ENCODE measurements at regions not wholly inside any gene's neighbourhood (a gene's known extent, or its start where the extent isn't known, plus 50 kb on each side); places are given as distances from the start of the nearest gene placed in this dataset.

- POLR2A ChIA-PET: no interaction called here
- WGBS (ENCODE audit: insufficient coverage, insufficient replicate concordance, low lambda C conversion rate, missing lambda C conversion rate): 59% methylated on average over 5 of the region's 5 CpGs
- ATAC-seq: no peak
- Histone ChIP-seq H3K79me2 (ENCODE audit: control insufficient read depth, insufficient read depth, low read length) (no peaks in the 10 kb centered on the region), H3K9me3 (replicated peaks; ENCODE audit: control insufficient read depth, insufficient read depth, low read length) (no peaks in the 10 kb centered on the region), H3K4me2 (ENCODE audit: control insufficient read depth, insufficient read depth) (no peak overlapping the region), H3K4me1 (ENCODE audit: control insufficient read depth, insufficient read depth, low read length) (no peaks in the 10 kb centered on the region), H3K4me3 (no peak overlapping the region), H3K27me3 (replicated peaks in 1 of 2; ENCODE audit: control insufficient read depth in 2 of 2, insufficient read depth in 2 of 2, low read length in 1 of 2) (no peaks in the 10 kb centered on the region), H3K9ac (ENCODE audit: control insufficient read depth, insufficient read depth, low read length) (no peak overlapping the region), H3K27ac (ENCODE audit: control insufficient read depth, insufficient read depth) (no peak overlapping the region), H2AFZ (ENCODE audit: control insufficient read depth, low read depth, low read length) (no peak overlapping the region), H4K20me1 (ENCODE audit: control insufficient read depth, insufficient read depth) (no peaks in the 10 kb centered on the region), H3K36me3 (ENCODE audit: control insufficient read depth in 2 of 2, insufficient read depth in 2 of 2, low read length in 1 of 2) (no peaks in the 10 kb centered on the region)
- BruUV-seq (replicated peaks): no TSS peak
- SMC1A ChIA-PET (ENCODE audit: uncharacterized antibody, unreplicated experiment): no interaction called here
- TF ChIP-seq NFYB (IDR thresholded peaks at IDR 0.05; ENCODE audit: insufficient read depth, low read depth, low read length): no peak
- no peak for TF ChIP-seq POLR2A (IDR thresholded peaks at IDR 0.05; ENCODE audit: low read depth, low read length)
- TF ChIP-seq TAF1 (IDR thresholded peaks at IDR 0.05; ENCODE audit: borderline replicate concordance, low read depth, low read length): no peak
- TF ChIP-seq ESRRA (IDR thresholded peaks at IDR 0.05; ENCODE audit: low read length): no peak
- TF ChIP-seq E2F8 (IDR thresholded peaks at IDR 0.05; ENCODE audit: low read depth, partially characterized antibody): no peak
- TF ChIP-seq HDAC2 (IDR thresholded peaks at IDR 0.05): no peak
- no peak for TF ChIP-seq PAX5 (IDR thresholded peaks at IDR 0.05; ENCODE audit: borderline replicate concordance, low read depth, low read length)
- no peak for TF ChIP-seq ASH2L (IDR thresholded peaks at IDR 0.05; ENCODE audit: borderline replicate concordance, low read depth)
- TF ChIP-seq PBX3 (IDR thresholded peaks at IDR 0.05; ENCODE audit: insufficient replicate concordance, low read depth, low read length): no peak
- no peak for TF ChIP-seq BACH1 (IDR thresholded peaks at IDR 0.05; ENCODE audit: borderline replicate concordance)
- TF ChIP-seq CUX1 (IDR thresholded peaks at IDR 0.05; ENCODE audit: insufficient replicate concordance, low read depth, low read length): no peak
- in situ Hi-C loops (cut with MboI): no loop called here
- DNase-seq (ENCODE audit: low read depth, low spot score): no peak
- RAD21 ChIA-PET (ENCODE audit: unreplicated experiment): no interaction called here
- FAIRE-seq: no peak
- intact Hi-C loops (cut with micrococcal nuclease; ENCODE audit: unreplicated experiment): no loop called here
- CTCF ChIA-PET: interaction anchor here (0.9 kb wide), 1 partner anchor 149 kb away, joined by 3 read pairs; no protein-coding TSS in a partner anchor
Measured at GRCh38 chr9:80025796-80026520, 454.2 kb downstream of the TLE4 start.

Measured in GM12878 (cell line).